AG10803 (cell line): ENCODE measurements at regions not wholly inside any gene's neighbourhood (a gene's known extent, or its start where the extent isn't known, plus 50 kb on each side); places are given as distances from the start of the nearest gene placed in this dataset.

ENCODE experiments used
- DNase-seq: peaks from one replicate; pipeline ENCODE4 v3.0.0; 2010; ENCODE audit warnings: low read depth
- H3K4me3 ChIP-seq: 2 replicates; pipeline ENCODE4 v1.5.1; 2011; ENCODE audit warnings: mild to moderate bottlenecking, low read length, control low read depth
- TF ChIP-seq, protein P1 (sequence below): conservative IDR thresholded peaks from 2 replicates; pipeline ENCODE4 v1.5.1; 2011; ENCODE audit warnings: mild to moderate bottlenecking, low read length, control low read depth, inconsistent platforms

DNA sequence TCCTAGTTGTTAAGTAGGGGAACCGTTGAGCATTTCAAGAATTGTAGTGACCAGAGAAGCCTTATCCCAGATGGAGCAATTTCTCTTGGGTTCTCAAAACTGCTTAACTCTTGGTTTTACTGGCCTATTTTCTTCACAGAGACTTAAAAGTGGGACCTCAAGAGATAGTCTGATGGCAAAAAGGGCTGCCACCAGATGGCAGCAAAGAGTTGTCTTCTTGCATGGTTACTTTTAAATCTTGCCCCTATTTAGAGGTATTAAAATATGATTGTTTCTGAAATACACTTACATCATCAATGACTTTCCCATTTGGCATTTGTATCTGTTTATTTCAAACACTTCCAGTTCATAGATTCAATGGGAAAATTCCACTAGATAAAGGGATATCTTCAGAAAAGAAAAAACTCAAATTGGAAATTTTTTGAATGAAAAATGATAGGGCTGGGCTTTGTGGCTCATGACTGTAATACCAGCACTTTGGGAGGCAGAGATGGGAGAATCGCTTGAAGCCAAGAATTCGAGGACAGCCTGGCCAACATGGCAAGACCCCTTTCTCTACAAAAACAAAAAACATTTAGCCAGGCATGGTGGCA, 69.9 kb upstream of the CNTN1 start:
- TF ChIP-seq, protein P1, sequence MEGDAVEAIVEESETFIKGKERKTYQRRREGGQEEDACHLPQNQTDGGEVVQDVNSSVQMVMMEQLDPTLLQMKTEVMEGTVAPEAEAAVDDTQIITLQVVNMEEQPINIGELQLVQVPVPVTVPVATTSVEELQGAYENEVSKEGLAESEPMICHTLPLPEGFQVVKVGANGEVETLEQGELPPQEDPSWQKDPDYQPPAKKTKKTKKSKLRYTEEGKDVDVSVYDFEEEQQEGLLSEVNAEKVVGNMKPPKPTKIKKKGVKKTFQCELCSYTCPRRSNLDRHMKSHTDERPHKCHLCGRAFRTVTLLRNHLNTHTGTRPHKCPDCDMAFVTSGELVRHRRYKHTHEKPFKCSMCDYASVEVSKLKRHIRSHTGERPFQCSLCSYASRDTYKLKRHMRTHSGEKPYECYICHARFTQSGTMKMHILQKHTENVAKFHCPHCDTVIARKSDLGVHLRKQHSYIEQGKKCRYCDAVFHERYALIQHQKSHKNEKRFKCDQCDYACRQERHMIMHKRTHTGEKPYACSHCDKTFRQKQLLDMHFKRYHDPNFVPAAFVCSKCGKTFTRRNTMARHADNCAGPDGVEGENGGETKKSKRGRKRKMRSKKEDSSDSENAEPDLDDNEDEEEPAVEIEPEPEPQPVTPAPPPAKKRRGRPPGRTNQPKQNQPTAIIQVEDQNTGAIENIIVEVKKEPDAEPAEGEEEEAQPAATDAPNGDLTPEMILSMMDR, result peak; percentile 73
- DNase-seq, result peak; percentile 55
- no peak overlapping the region for H3K4me3 ChIP-seq

GRCh38 chr12:40632171-40632570, 60.1 kb upstream of the CNTN1 start:
- no peak overlapping the region for H3K4me3 ChIP-seq
- TF ChIP-seq, protein P1, result no peak
- no peak for DNase-seq

GRCh38 chr12:40632933-40633332, 59.3 kb upstream of the CNTN1 start:
- TF ChIP-seq, protein P1, result no peak
- no peak overlapping the region for H3K4me3 ChIP-seq
- no peak for DNase-seq

DNA sequence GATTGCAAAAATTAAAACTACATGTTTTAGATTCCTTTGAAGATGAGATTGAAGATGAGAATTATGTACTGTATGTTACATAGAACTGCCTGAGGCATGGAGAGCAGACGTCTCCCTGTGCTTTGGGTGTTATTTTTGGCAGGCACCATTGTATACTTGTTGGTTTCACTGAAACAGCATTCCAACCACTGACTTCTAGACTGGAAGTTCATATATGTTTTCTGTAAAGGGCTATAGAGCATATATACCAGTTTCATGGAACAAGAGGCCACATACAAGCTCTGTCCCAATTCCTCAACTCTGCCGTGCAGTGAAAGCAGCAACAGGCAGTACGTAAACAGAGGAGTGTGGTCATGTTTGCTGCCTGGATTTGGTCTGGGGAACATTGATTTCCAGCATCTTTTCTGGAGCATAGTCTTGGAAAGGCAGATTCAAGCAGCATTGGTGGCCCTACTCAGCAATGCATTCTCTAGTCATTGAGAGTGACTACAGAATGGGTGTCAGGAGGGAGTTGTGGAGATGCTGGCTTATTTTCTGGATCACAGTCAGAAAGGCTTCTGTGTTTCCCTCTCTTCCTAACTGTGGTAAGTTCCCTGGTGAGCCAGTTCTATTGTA, 57.6 kb upstream of the CNTN1 start:
- no peak for DNase-seq

DNA sequence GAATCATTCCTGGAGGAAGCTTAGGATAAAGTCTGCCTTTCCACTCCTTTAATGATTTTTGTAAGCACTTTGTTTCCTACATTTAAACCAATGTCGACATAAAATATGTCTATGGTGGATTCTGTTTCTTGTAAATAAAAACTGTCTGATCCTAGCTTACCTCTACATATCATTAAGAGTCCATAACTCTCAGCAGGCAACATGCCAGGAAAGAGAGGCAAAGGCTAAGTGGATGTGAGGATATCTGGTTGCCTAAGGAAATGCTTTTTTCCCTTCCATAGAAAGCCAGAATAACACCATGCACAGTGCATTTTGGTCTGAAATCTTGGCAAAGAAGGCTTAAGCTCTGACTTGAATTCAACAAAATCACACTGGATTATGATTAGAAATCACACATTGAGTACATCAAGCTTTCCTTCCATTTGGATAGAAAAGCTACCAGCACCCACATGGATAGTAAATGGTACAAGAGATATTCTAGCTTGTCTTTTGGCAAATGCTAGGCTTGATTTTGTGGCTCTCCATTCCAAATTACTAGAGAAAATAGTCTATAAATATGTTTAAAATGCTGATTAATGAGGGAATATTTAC, 57.0 kb upstream of the CNTN1 start:
- TF ChIP-seq, protein P1, result no peak
- H3K4me3 ChIP-seq, result no peak overlapping the region
- no peak for DNase-seq

More for the DNA sequence above, 57.6 kb upstream of the CNTN1 start:
- TF ChIP-seq, protein P1, result no peak
- no peak overlapping the region for H3K4me3 ChIP-seq
